ENCODE measurements at regions not wholly inside any gene's neighbourhood (a gene's known extent, or its start where the extent isn't known, plus 50 kb on each side); places are given as distances from the start of the nearest gene placed in this dataset.

- DNase-seq (ENCODE audit: low read depth in 6 of 9, low spot score in 9 of 9), result no peak
- Histone ChIP-seq H3K36me3 (ENCODE audit: control insufficient read depth in 2 of 2, insufficient read depth in 2 of 2, low read length in 1 of 2) (no peaks in the 10 kb centered on the region), H3K4me1 (ENCODE audit: control insufficient read depth in 2 of 2, insufficient read depth in 2 of 2, low read length in 2 of 2) (no peaks in the 10 kb centered on the region), H3K4me3 (ENCODE audit: low read length in 2 of 2) (no peak overlapping the region), H3K9me3 (ENCODE audit: control insufficient read depth in 2 of 2, insufficient read depth in 1 of 2, low read length in 1 of 2) (no peaks in the 10 kb centered on the region), H3K27me3 (ENCODE audit: control insufficient read depth in 2 of 2, insufficient read depth in 1 of 2, low read length in 1 of 2) (no peaks in the 10 kb centered on the region), H3K27ac (ENCODE audit: low read depth in 1 of 2, low read length in 1 of 2) (no peak overlapping the region)
- 93% methylated on average over 5 of the region's 5 CpGs for WGBS
These were observed 343.4 kb downstream of the LRIG3 start for GRCh38 chr12:58576916-58577315.

GRCh38 chr12:58580095-58580494 lies 340.2 kb downstream of the LRIG3 start:
- no peak overlapping the region for H3K27ac ChIP-seq (ENCODE audit: low read depth in 1 of 2, low read length in 1 of 2)
- no peak overlapping the region for H3K4me3 ChIP-seq (ENCODE audit: low read length in 2 of 2)
- no peaks in the 10 kb centered on the region for H3K9me3 ChIP-seq (ENCODE audit: control insufficient read depth in 2 of 2, insufficient read depth in 1 of 2, low read length in 1 of 2)
- no peaks in the 10 kb centered on the region for H3K27me3 ChIP-seq (ENCODE audit: control insufficient read depth in 2 of 2, insufficient read depth in 1 of 2, low read length in 1 of 2)
- no peaks in the 10 kb centered on the region for H3K4me1 ChIP-seq (ENCODE audit: control insufficient read depth in 2 of 2, insufficient read depth in 2 of 2, low read length in 2 of 2)
- WGBS, result 93% methylated on average over 3 of the region's 3 CpGs
- H3K36me3 ChIP-seq (ENCODE audit: control insufficient read depth in 2 of 2, insufficient read depth in 2 of 2, low read length in 1 of 2), result no peaks in the 10 kb centered on the region
- no peak for DNase-seq (ENCODE audit: low read depth in 6 of 9, low spot score in 9 of 9)

- Histone ChIP-seq H3K27me3 (ENCODE audit: control insufficient read depth in 2 of 2, insufficient read depth in 1 of 2, low read length in 1 of 2) (no peaks in the 10 kb centered on the region), H3K27ac (ENCODE audit: low read depth in 1 of 2, low read length in 1 of 2) (no peak overlapping the region)
These were observed 336.8 kb downstream of the LRIG3 start for GRCh38 chr12:58583529-58583928.

GRCh38 chr12:58583940-58584339 lies 336.4 kb downstream of the LRIG3 start:
- Histone ChIP-seq H3K36me3 (ENCODE audit: control insufficient read depth in 2 of 2, insufficient read depth in 2 of 2, low read length in 1 of 2) (no peaks in the 10 kb centered on the region), H3K27ac (ENCODE audit: low read depth in 1 of 2, low read length in 1 of 2) (no peak overlapping the region), H3K9me3 (ENCODE audit: control insufficient read depth in 2 of 2, insufficient read depth in 1 of 2, low read length in 1 of 2) (no peaks in the 10 kb centered on the region), H3K4me1 (ENCODE audit: control insufficient read depth in 2 of 2, insufficient read depth in 2 of 2, low read length in 2 of 2) (no peaks in the 10 kb centered on the region), H3K27me3 (ENCODE audit: control insufficient read depth in 2 of 2, insufficient read depth in 1 of 2, low read length in 1 of 2) (no peaks in the 10 kb centered on the region), H3K4me3 (ENCODE audit: low read length in 2 of 2) (no peak overlapping the region)
- WGBS, result 90% methylated on average over 1 of the region's 1 CpG
- no peak for DNase-seq (ENCODE audit: low read depth in 6 of 9, low spot score in 9 of 9)

More at GRCh38 chr12:58583529-58583928, 336.8 kb downstream of the LRIG3 start:
- DNase-seq (ENCODE audit: low read depth in 6 of 9, low spot score in 9 of 9), result no peak
- no peaks in the 10 kb centered on the region for H3K4me1 ChIP-seq (ENCODE audit: control insufficient read depth in 2 of 2, insufficient read depth in 2 of 2, low read length in 2 of 2)
- no peak overlapping the region for H3K4me3 ChIP-seq (ENCODE audit: low read length in 2 of 2)
- WGBS, result 78% methylated on average over 2 of the region's 2 CpGs
- H3K36me3 ChIP-seq (ENCODE audit: control insufficient read depth in 2 of 2, insufficient read depth in 2 of 2, low read length in 1 of 2), result no peaks in the 10 kb centered on the region
- H3K9me3 ChIP-seq (ENCODE audit: control insufficient read depth in 2 of 2, insufficient read depth in 1 of 2, low read length in 1 of 2), result no peaks in the 10 kb centered on the region

- Histone ChIP-seq H3K27me3 (ENCODE audit: control insufficient read depth in 2 of 2, insufficient read depth in 1 of 2, low read length in 1 of 2) (no peaks in the 10 kb centered on the region), H3K27ac (ENCODE audit: low read depth in 1 of 2, low read length in 1 of 2) (no peak overlapping the region), H3K4me1 (ENCODE audit: control insufficient read depth in 2 of 2, insufficient read depth in 2 of 2, low read length in 2 of 2) (no peaks in the 10 kb centered on the region), H3K4me3 (ENCODE audit: low read length in 2 of 2) (no peak overlapping the region), H3K9me3 (ENCODE audit: control insufficient read depth in 2 of 2, insufficient read depth in 1 of 2, low read length in 1 of 2) (no peaks in the 10 kb centered on the region), H3K36me3 (ENCODE audit: control insufficient read depth in 2 of 2, insufficient read depth in 2 of 2, low read length in 1 of 2) (no peaks in the 10 kb centered on the region)
- 97% methylated on average over 2 of the region's 2 CpGs for WGBS
- no peak for DNase-seq (ENCODE audit: low read depth in 6 of 9, low spot score in 9 of 9)
These were observed 335.4 kb downstream of the LRIG3 start for GRCh38 chr12:58584880-58585279.

GRCh38 chr12:58586762-58587161 lies 333.5 kb downstream of the LRIG3 start:
- H3K4me3 ChIP-seq (ENCODE audit: low read length in 2 of 2), result no peak overlapping the region
- H3K36me3 ChIP-seq (ENCODE audit: control insufficient read depth in 2 of 2, insufficient read depth in 2 of 2, low read length in 1 of 2), result no peaks in the 10 kb centered on the region
- DNase-seq (ENCODE audit: low read depth in 6 of 9, low spot score in 9 of 9), result no peak
- H3K9me3 ChIP-seq (ENCODE audit: control insufficient read depth in 2 of 2, insufficient read depth in 1 of 2, low read length in 1 of 2), result no peaks in the 10 kb centered on the region
- H3K27me3 ChIP-seq (ENCODE audit: control insufficient read depth in 2 of 2, insufficient read depth in 1 of 2, low read length in 1 of 2), result no peaks in the 10 kb centered on the region
- 76% methylated on average over 3 of the region's 3 CpGs for WGBS
- no peaks in the 10 kb centered on the region for H3K4me1 ChIP-seq (ENCODE audit: control insufficient read depth in 2 of 2, insufficient read depth in 2 of 2, low read length in 2 of 2)
- H3K27ac ChIP-seq (ENCODE audit: low read depth in 1 of 2, low read length in 1 of 2), result no peak overlapping the region

- H3K36me3 ChIP-seq (ENCODE audit: control insufficient read depth in 2 of 2, insufficient read depth in 2 of 2, low read length in 1 of 2), result no peaks in the 10 kb centered on the region
- H3K4me1 ChIP-seq (ENCODE audit: control insufficient read depth in 2 of 2, insufficient read depth in 2 of 2, low read length in 2 of 2), result no peaks in the 10 kb centered on the region
- WGBS, result 76% methylated on average over 3 of the region's 3 CpGs
- no peaks in the 10 kb centered on the region for H3K9me3 ChIP-seq (ENCODE audit: control insufficient read depth in 2 of 2, insufficient read depth in 1 of 2, low read length in 1 of 2)
- H3K27me3 ChIP-seq (ENCODE audit: control insufficient read depth in 2 of 2, insufficient read depth in 1 of 2, low read length in 1 of 2), result no peaks in the 10 kb centered on the region
- no peak for DNase-seq (ENCODE audit: low read depth in 6 of 9, low spot score in 9 of 9)
- no peak overlapping the region for H3K27ac ChIP-seq (ENCODE audit: low read depth in 1 of 2, low read length in 1 of 2)
- no peak overlapping the region for H3K4me3 ChIP-seq (ENCODE audit: low read length in 2 of 2)
These were observed 331.5 kb downstream of the LRIG3 start for GRCh38 chr12:58588770-58589169.

- no peak overlapping the region for H3K4me3 ChIP-seq (ENCODE audit: low read length in 2 of 2)
- no peaks in the 10 kb centered on the region for H3K9me3 ChIP-seq (ENCODE audit: control insufficient read depth in 2 of 2, insufficient read depth in 1 of 2, low read length in 1 of 2)
- no peaks in the 10 kb centered on the region for H3K4me1 ChIP-seq (ENCODE audit: control insufficient read depth in 2 of 2, insufficient read depth in 2 of 2, low read length in 2 of 2)
- H3K27me3 ChIP-seq (ENCODE audit: control insufficient read depth in 2 of 2, insufficient read depth in 1 of 2, low read length in 1 of 2), result no peaks in the 10 kb centered on the region
- 88% methylated on average over 4 of the region's 4 CpGs for WGBS
- no peak overlapping the region for H3K27ac ChIP-seq (ENCODE audit: low read depth in 1 of 2, low read length in 1 of 2)
- no peak for DNase-seq (ENCODE audit: low read depth in 6 of 9, low spot score in 9 of 9)
- H3K36me3 ChIP-seq (ENCODE audit: control insufficient read depth in 2 of 2, insufficient read depth in 2 of 2, low read length in 1 of 2), result no peaks in the 10 kb centered on the region
These were observed 327.7 kb downstream of the LRIG3 start for GRCh38 chr12:58592475-58593207.

- no peak for DNase-seq (ENCODE audit: low read depth in 6 of 9, low spot score in 9 of 9)
- Histone ChIP-seq H3K27me3 (ENCODE audit: control insufficient read depth in 2 of 2, insufficient read depth in 1 of 2, low read length in 1 of 2) (no peaks in the 10 kb centered on the region), H3K36me3 (ENCODE audit: control insufficient read depth in 2 of 2, insufficient read depth in 2 of 2, low read length in 1 of 2) (no peaks in the 10 kb centered on the region), H3K4me1 (ENCODE audit: control insufficient read depth in 2 of 2, insufficient read depth in 2 of 2, low read length in 2 of 2) (no peaks in the 10 kb centered on the region), H3K27ac (ENCODE audit: low read depth in 1 of 2, low read length in 1 of 2) (no peak overlapping the region), H3K9me3 (ENCODE audit: control insufficient read depth in 2 of 2, insufficient read depth in 1 of 2, low read length in 1 of 2) (no peaks in the 10 kb centered on the region), H3K4me3 (ENCODE audit: low read length in 2 of 2) (no peak overlapping the region)
- 92% methylated on average over 6 of the region's 6 CpGs for WGBS
These were observed 326.6 kb downstream of the LRIG3 start for GRCh38 chr12:58593557-58594304.

All from thymus (tissue), 11 donors.